SK-N-SH (cell line): ENCODE measurements at regions not wholly inside any gene's neighbourhood (a gene's known extent, or its start where the extent isn't known, plus 50 kb on each side); places are given as distances from the start of the nearest gene placed in this dataset.

Experiments used
- GABPA ChIP-seq: IDR thresholded peaks from 2 replicates; pipeline ENCODE4 v1.4.0; 2012; ENCODE audit warnings: low read depth, mild to moderate bottlenecking
- TF ChIP-seq, protein P1 (sequence below): fragments of 200-600 bp; sonication (generic); IDR thresholded peaks from 2 replicates; pipeline ENCODE4 v1.6.1; 2017; ENCODE audit warnings: antibody characterized with exemption, mild to moderate bottlenecking, moderate library complexity

DNA sequence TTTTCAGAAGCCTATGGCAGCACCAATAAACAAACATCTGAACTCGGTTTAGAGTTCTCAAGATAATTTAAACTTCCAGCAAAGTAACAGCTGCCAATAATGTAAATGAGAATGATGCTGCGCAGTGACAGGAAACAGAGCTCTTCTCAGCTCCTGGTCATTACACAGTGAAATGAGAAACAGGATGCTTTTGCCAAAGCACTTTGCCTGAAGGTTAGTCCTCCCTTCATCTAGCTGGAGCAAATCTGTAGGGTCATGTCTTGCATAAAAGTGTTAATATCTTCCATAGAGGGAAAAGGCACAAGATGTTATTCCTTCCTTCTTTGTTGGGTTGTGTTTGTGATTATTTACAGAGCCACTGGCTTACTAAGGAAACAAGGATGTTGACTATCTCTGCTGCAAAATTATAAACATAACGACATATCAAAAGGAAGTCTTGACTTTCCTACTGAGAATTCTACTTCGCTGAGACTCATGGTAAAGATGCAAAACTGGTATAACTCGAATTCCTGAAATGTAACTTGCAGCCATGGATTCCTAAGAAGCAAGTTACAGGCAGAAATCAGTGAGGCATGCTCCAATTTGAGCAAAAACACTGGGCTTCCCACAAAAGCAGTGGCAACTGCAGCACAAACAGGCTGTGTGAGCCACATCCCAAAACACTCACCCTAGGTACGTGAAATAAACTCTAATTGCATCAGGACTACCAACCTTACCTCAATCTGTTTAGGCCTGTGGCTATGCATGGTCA lies 102.5 kb upstream of the BEND6 start:
- no peak for TF ChIP-seq GABPA
- TF ChIP-seq, protein P1, sequence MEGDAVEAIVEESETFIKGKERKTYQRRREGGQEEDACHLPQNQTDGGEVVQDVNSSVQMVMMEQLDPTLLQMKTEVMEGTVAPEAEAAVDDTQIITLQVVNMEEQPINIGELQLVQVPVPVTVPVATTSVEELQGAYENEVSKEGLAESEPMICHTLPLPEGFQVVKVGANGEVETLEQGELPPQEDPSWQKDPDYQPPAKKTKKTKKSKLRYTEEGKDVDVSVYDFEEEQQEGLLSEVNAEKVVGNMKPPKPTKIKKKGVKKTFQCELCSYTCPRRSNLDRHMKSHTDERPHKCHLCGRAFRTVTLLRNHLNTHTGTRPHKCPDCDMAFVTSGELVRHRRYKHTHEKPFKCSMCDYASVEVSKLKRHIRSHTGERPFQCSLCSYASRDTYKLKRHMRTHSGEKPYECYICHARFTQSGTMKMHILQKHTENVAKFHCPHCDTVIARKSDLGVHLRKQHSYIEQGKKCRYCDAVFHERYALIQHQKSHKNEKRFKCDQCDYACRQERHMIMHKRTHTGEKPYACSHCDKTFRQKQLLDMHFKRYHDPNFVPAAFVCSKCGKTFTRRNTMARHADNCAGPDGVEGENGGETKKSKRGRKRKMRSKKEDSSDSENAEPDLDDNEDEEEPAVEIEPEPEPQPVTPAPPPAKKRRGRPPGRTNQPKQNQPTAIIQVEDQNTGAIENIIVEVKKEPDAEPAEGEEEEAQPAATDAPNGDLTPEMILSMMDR = no peak
